Smooth muscle cell (in vitro differentiated cells): ENCODE measurements at regions not wholly inside any gene's neighbourhood (a gene's known extent, or its start where the extent isn't known, plus 50 kb on each side); places are given as distances from the start of the nearest gene placed in this dataset.

Source experiments
- DNase-seq: peaks from one replicate; lab custom pipeline; 2025; ENCODE audit not compliant: unreplicated experiment; lab: John Stamatoyannopoulos, UW
- H2AFZ ChIP-seq: fragments of 200-600 bp; sonication (generic); 2 replicates; pipeline ENCODE4 v1.6.0; 2016; ENCODE audit warnings: antibody characterized with exemption, low read depth, mild to moderate bottlenecking
- H3F3A ChIP-seq: fragments of 200-600 bp; sonication (generic); 2 replicates; pipeline ENCODE4 v1.6.0; 2017; ENCODE audit warnings: antibody characterized with exemption, low read depth
- H3K27ac ChIP-seq: fragments of 200-600 bp; sonication (generic); 2 replicates; pipeline ENCODE4 v1.5.1; 2016; ENCODE audit warnings: low read depth, mild to moderate bottlenecking
- H3K27me3 ChIP-seq: fragments of 200-600 bp; sonication (generic); 2 replicates; pipeline ENCODE4 v1.6.1; 2016; ENCODE audit warnings: low read depth, mild to moderate bottlenecking
- H3K36me3 ChIP-seq: fragments of 200-600 bp; sonication (generic); 2 replicates; pipeline ENCODE4 v1.5.1; 2016; ENCODE audit warnings: low read depth
- H3K4me1 ChIP-seq: fragments of 200-600 bp; sonication (generic); 2 replicates; pipeline ENCODE4 v1.5.1; 2016; ENCODE audit warnings: low read depth
- H3K4me2 ChIP-seq: fragments of 200-600 bp; sonication (generic); 2 replicates; pipeline ENCODE4 v1.6.0; 2016; ENCODE audit warnings: mild to moderate bottlenecking
- H3K4me3 ChIP-seq: fragments of 200-600 bp; sonication (generic); 2 replicates; pipeline ENCODE4 v1.5.1; 2016; ENCODE audit warnings: mild to moderate bottlenecking
- H3K79me2 ChIP-seq: fragments of 200-600 bp; sonication (generic); 2 replicates; pipeline ENCODE4 v1.6.0; 2016; ENCODE audit warnings: low read depth, mild to moderate bottlenecking
- H3K9ac ChIP-seq: fragments of 200-600 bp; sonication (generic); 2 replicates; pipeline ENCODE4 v1.6.0; 2016; ENCODE audit warnings: low read depth
- H3K9me3 ChIP-seq: fragments of 200-600 bp; sonication (generic); replicated peaks from 2 replicates; pipeline ENCODE4 v1.5.1; 2016; ENCODE audit warnings: low read depth
- H4K20me1 ChIP-seq: fragments of 200-600 bp; sonication (generic); 2 replicates; pipeline ENCODE4 v1.6.0; 2016; ENCODE audit warnings: low read depth
- CTCF ChIP-seq: fragments of 200-600 bp; sonication (generic); IDR thresholded peaks from 2 replicates; pipeline ENCODE4 v1.5.1; 2017; ENCODE audit warnings: borderline replicate concordance, mild to moderate bottlenecking, antibody characterized with exemption; ENCODE audit not compliant: insufficient read depth, poor library complexity, severe bottlenecking
- WGBS: methylation state at CpG from one replicate; pipeline ENCODE4 v1.1.7; 2016; ENCODE audit warnings: low lambda C conversion rate; 5-methylcytosine and 5-hydroxymethylcytosine counted together

GRCh38 chr5:81815321-81815720 is 64.4 kb upstream of the SSBP2 start:
- Histone ChIP-seq H2AFZ (no peak overlapping the region), H3K27ac (no peak overlapping the region), H3K79me2 (no peaks in the 10 kb centered on the region), H3K36me3 (no peaks in the 10 kb centered on the region), H3K9me3 (no peaks in the 10 kb centered on the region), H3K4me1 (no peaks in the 10 kb centered on the region), H3K27me3 (no peaks in the 10 kb centered on the region), H4K20me1 (no peaks in the 10 kb centered on the region), H3K4me2 (no peak overlapping the region), H3F3A (no peaks in the 10 kb centered on the region), H3K4me3 (no peak overlapping the region), H3K9ac (no peak overlapping the region)
- TF ChIP-seq CTCF, result no peak
- WGBS, result 93% methylated on average over 3 of the region's 3 CpGs
- no peak for DNase-seq

DNA sequence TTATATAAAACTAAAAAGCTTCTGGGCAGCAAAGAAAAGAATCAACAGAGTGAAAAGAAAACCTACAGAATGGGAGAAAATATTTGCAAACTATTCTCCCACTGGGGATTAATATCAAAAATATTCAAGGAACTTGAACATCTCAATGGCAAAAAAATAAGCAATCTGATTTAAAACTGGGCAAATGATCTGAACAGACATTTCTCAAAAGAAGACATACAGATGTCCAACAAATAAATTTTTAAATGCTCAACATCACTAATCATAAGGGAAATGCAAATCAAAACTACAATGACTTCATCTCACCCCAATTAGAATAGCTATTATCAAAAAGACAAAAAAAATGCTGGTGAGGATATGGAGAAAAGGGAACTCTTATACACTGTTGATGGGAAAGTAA is 57.2 kb upstream of the SSBP2 start:
- H3K9me3 ChIP-seq, result peaks cover 6% of the 10 kb centered on the region
- no peaks in the 10 kb centered on the region for H3K4me1 ChIP-seq
- no peak overlapping the region for H3K4me3 ChIP-seq
- H3K27ac ChIP-seq, result no peak overlapping the region
- H3K27me3 ChIP-seq, result no peaks in the 10 kb centered on the region
- no peak for DNase-seq
- H3K4me2 ChIP-seq, result no peak overlapping the region
- no peak overlapping the region for H3K9ac ChIP-seq
- no peaks in the 10 kb centered on the region for H4K20me1 ChIP-seq
- H3K36me3 ChIP-seq, result peaks cover 3% of the 10 kb centered on the region
- no peak overlapping the region for H2AFZ ChIP-seq
- H3F3A ChIP-seq, result no peaks in the 10 kb centered on the region
- no peak for TF ChIP-seq CTCF
- no peaks in the 10 kb centered on the region for H3K79me2 ChIP-seq

GRCh38 chr5:81805086-81805485 is 54.2 kb upstream of the SSBP2 start:
- Histone ChIP-seq H3K79me2 (no peaks in the 10 kb centered on the region), H3K27ac (no peak overlapping the region), H2AFZ (no peak overlapping the region), H3K9me3 (peaks cover 6% of the 10 kb centered on the region), H3K4me1 (no peaks in the 10 kb centered on the region), H3F3A (no peaks in the 10 kb centered on the region), H4K20me1 (no peaks in the 10 kb centered on the region), H3K4me3 (no peak overlapping the region), H3K4me2 (no peak overlapping the region), H3K36me3 (peaks cover 3% of the 10 kb centered on the region), H3K9ac (no peak overlapping the region), H3K27me3 (no peaks in the 10 kb centered on the region)
- DNase-seq, result no peak
- TF ChIP-seq CTCF, result no peak

DNA sequence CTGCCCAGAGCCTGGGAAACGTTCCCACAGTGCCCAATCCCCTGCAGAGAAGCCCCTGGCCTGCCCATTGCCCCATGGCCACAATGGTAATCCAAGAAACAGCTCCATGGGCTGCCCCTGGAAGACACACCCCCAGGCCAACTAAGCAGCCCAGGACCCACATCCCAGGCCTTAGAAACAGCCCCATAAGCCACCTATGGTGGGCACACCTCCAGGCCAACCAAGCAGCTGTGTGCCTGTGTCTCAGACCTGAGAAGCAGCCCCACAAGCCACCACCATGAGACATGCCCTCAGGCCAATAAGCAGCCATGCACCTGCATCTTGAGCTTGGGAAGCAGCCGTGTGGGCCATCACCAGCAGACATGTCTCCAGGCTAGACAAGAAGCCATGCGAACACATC is 52.9 kb upstream of the SSBP2 start:
- no peaks in the 10 kb centered on the region for H3F3A ChIP-seq
- no peak overlapping the region for H3K4me2 ChIP-seq
- H3K36me3 ChIP-seq, result peaks cover 3% of the 10 kb centered on the region
- no peak overlapping the region for H2AFZ ChIP-seq
- WGBS, result 93% methylated on average over 3 of the region's 3 CpGs
- H4K20me1 ChIP-seq, result no peaks in the 10 kb centered on the region
- H3K9ac ChIP-seq, result no peak overlapping the region
- peaks cover 6% of the 10 kb centered on the region for H3K9me3 ChIP-seq
- H3K4me1 ChIP-seq, result no peaks in the 10 kb centered on the region
- TF ChIP-seq CTCF, result no peak
- no peak overlapping the region for H3K27ac ChIP-seq
- no peak overlapping the region for H3K4me3 ChIP-seq
- DNase-seq, result no peak
- H3K79me2 ChIP-seq, result no peaks in the 10 kb centered on the region
- H3K27me3 ChIP-seq, result no peaks in the 10 kb centered on the region
